ENCODE measurements at regions not wholly inside any gene's neighbourhood (a gene's known extent, or its start where the extent isn't known, plus 50 kb on each side); places are given as distances from the start of the nearest gene placed in this dataset.
"Not testable (repeated sequence)": the region's sequence is repeated elsewhere in the genome, so short reads cannot be mapped to it uniquely, and the experiment has no call there.

DNA sequence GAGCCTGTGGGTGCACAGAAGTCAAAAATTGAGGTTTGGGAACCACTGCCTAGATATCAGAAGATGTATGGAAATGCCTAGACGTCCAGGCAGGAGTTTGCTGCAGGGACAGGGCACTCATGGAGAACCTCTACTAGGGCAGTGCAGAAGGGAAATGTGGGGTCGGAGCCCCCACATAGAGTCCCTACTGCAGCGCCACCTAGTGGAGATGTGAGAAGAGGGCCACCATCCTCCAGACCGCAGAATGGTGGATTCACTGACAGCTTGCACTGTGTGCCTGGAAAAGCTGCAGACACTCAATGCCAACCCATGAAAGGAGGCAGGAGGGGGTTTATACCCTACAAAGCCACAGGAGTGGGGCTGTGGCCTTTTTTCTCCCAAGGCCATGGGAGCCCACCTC, 159.0 kb upstream of the ROPN1B start:
- not testable (repeated sequence) for DNase-seq (ENCODE audit: low spot score)

DNA sequence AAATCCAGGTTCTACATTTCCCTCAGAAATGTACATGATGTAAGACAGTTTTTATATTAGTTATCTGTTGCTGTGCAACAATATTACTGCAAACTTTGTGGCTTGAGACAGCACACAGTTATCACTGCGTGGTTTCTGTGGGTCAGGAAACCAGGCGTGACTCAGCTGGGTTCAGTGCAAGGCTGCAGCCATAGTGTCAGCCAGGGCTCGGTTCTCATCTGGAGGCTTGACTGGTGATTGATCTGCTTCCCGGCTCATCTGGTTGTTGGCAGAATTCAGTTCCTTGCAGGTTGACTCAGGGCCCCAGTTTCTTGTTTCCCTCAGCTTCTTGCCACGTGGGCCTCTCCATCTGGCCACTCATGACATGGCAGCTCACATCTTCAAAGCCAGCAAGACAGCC, 146.8 kb upstream of the ROPN1B start:
- DNase-seq (ENCODE audit: low spot score): peak; percentile 68

DNA sequence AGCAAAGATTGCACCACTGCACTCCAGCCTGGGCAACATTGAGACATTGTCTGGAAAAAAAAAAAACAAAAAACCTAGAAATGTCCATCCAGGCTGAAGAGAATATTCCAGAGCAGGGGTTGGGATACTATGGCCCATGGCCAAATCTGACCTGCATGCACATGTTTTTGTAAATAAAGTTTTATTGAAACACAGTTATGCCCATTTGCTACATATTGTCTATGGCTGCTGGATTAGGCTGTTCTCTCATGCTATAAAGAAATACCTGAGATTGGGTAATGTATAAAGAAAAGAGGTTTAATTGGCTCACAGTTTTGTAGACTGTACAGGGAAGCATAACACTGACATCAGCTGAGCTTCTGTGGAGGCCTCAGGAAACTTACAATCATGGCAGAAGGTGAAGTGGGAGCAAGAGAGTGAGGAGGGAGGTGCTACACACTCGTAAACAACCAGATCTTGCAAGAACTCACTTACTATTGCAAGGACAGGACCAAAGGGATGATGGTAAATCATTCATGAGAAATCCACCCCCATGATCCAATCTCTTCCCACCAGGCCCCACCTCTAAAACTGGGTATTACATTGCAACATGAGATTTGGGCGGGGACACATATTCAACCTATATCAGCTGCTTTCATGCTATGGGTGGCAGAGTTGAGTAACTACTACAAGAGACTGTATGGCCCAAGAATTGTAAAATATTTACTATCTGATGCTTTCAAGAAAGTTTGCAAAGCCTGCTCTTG, 137.8 kb upstream of the ROPN1B start:
- DNase-seq (ENCODE audit: low spot score): not testable (repeated sequence)

- DNase-seq (ENCODE audit: low spot score): not testable (repeated sequence)
Observed at GRCh38 chr3:125835562-125835961, 133.4 kb upstream of the ROPN1B start.

DNA sequence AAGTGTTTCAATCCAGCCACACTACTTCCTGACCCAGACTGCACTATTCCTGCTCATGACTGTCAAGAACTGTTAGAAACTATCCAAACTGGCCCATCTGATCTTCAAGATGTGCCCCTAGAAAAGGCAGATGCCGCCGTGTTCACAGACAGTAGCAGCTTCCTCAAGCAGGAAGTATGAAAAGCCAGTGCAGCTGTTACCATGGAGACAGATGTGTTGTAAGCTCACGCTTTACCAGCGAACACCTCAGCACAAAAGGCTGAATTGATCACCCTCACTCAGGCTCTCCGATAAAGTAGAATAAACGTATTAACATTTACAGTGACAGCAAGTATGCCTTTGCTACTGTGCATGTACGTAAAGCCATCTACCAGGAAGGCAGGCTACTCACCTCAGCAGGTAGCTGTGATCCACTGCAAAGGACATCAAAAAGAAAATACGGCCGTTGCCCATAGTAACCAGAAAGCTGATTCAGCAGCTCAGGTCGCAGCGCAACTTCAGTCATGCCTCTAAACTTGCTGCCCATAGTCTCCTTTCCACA, 132.9 kb upstream of the ROPN1B start:
- peak; percentile 75 for DNase-seq (ENCODE audit: low spot score)

DNA sequence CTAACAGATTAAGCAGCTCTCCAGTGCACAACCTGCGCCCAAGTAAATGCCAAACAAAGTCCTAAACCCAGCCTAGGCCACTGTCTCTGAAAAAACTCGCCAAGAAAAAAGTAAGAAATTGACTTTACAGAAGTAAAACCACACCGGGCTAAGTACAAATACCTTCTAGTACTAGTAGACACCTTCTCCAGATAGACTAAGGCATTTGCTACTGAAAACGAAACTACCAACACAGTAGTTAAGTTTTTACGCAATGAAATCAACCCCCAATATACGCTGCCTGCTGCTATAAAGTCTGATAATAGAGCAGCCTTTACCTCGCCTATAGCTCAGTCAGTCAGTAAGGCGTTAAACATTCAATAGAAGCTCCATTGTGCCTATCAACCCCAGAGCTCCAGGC, 132.2 kb upstream of the ROPN1B start:
- peak; percentile 15 for DNase-seq (ENCODE audit: low spot score)

- not testable (repeated sequence) for DNase-seq (ENCODE audit: low spot score)
Observed at GRCh38 chr3:125838857-125839256, 130.1 kb upstream of the ROPN1B start.

DNA sequence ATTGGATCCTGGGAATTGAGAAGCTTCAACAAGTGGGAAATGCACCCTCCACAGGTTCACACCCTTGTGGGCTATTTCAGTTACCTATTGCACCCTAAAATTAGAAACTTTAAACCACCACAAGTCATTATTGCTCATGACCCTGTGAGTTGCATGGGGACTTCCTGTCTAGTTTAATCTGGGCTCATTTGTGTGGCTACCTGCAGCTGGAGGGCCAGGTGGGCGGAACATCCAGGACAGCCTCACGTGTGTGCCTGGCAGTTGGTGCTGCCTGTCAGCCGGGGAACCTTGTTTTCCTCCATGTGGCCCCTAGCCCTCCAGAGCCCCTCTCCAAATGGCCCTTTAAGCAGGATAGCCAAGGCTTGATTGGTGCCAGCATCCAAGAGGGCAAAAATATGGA, 128.5 kb upstream of the ROPN1B start:
- not testable (repeated sequence) for DNase-seq (ENCODE audit: low spot score)

GRCh38 chr3:125847966-125848365, 121.0 kb upstream of the ROPN1B start:
- not testable (repeated sequence) for DNase-seq (ENCODE audit: low spot score)

- DNase-seq (ENCODE audit: low spot score): not testable (repeated sequence)
Observed at GRCh38 chr3:125855006-125855405, 114.0 kb upstream of the ROPN1B start.

DNA sequence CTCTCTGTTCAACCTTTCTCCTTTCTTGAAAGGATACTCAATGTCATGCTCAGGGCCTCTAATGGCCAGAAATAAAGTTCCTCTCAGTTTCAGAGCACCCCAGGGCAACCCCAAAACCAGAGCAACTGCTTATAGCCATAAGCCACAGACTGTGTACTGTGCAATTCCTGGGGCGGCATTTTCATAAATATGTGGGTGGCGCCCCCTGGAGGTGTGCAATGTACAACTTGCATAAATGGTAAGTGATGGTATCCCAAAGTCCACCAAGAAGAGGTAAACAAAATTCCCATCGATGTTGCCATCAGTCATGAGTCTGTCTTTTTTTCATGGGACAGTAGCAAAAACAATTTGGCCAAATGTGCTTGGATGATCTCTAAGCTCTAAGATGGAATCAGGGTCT, 108.4 kb upstream of the ROPN1B start:
- DNase-seq (ENCODE audit: low spot score): not testable (repeated sequence)

GRCh38 chr3:125862841-125863254, 106.1 kb upstream of the ROPN1B start:
- DNase-seq (ENCODE audit: low spot score): not testable (repeated sequence)

- DNase-seq (ENCODE audit: low spot score): not testable (repeated sequence)
Observed at GRCh38 chr3:125864532-125864931, 104.4 kb upstream of the ROPN1B start.

- DNase-seq (ENCODE audit: low spot score): not testable (repeated sequence)
Observed at GRCh38 chr3:125886006-125886405, 83.0 kb upstream of the ROPN1B start.

- DNase-seq (ENCODE audit: low spot score): not testable (repeated sequence)
Observed at GRCh38 chr3:125899181-125899580, 69.8 kb upstream of the ROPN1B start.

- not testable (repeated sequence) for DNase-seq (ENCODE audit: low spot score)
Observed at GRCh38 chr3:125901473-125901872, 67.5 kb upstream of the ROPN1B start.

GRCh38 chr3:125903780-125904455, 65.1 kb upstream of the ROPN1B start:
- DNase-seq (ENCODE audit: low spot score): not testable (repeated sequence)

- DNase-seq (ENCODE audit: low spot score): not testable (repeated sequence)
Observed at GRCh38 chr3:125907279-125907678, 61.7 kb upstream of the ROPN1B start.

- not testable (repeated sequence) for DNase-seq (ENCODE audit: low spot score)
Observed at GRCh38 chr3:125910851-125911250, 58.1 kb upstream of the ROPN1B start.

GRCh38 chr3:125914608-125915436, 54.2 kb upstream of the ROPN1B start:
- DNase-seq (ENCODE audit: low spot score): peak; percentile 3

- DNase-seq (ENCODE audit: low spot score): not testable (repeated sequence)
Observed at GRCh38 chr3:125915437-125915787, 53.6 kb upstream of the ROPN1B start.

GRCh38 chr3:125915792-125916375, 53.1 kb upstream of the ROPN1B start:
- DNase-seq (ENCODE audit: low spot score): peak; percentile 99

All from CD4-positive, alpha-beta T cell treated with Interleukin-15 for 4 hours (primary cell).